ENCODE measurements at regions not wholly inside any gene's neighbourhood (a gene's known extent, or its start where the extent isn't known, plus 50 kb on each side); places are given as distances from the start of the nearest gene placed in this dataset.

DNA sequence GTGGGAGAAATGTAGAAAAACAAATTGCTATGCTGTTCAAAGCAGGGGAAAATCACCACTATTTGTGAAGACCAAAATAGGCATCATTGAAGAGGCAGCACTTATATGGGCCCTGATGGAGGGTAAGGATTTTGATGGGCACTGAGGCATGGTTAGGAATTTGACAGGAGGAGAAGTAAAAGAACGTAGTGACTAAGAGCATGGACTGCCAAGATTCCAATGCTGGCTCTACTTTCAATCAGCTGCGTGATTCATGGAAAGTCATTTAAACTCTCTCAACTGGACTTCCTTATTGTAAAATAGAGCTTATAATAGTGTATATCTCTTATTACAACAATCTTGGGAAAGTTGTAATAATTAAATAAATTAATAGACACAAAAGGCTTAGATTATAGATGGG, 267.7 kb upstream of the G2E3 start:
- TF ChIP-seq, protein P1, sequence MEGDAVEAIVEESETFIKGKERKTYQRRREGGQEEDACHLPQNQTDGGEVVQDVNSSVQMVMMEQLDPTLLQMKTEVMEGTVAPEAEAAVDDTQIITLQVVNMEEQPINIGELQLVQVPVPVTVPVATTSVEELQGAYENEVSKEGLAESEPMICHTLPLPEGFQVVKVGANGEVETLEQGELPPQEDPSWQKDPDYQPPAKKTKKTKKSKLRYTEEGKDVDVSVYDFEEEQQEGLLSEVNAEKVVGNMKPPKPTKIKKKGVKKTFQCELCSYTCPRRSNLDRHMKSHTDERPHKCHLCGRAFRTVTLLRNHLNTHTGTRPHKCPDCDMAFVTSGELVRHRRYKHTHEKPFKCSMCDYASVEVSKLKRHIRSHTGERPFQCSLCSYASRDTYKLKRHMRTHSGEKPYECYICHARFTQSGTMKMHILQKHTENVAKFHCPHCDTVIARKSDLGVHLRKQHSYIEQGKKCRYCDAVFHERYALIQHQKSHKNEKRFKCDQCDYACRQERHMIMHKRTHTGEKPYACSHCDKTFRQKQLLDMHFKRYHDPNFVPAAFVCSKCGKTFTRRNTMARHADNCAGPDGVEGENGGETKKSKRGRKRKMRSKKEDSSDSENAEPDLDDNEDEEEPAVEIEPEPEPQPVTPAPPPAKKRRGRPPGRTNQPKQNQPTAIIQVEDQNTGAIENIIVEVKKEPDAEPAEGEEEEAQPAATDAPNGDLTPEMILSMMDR (conservative IDR thresholded peaks at IDR 0.05; ENCODE audit: low read length), result no peak
- TF ChIP-seq EZH2phosphoT487 (IDR thresholded peaks at IDR 0.05; ENCODE audit: borderline replicate concordance), result no peak

Data from Loucy (cell line).